ENCODE measurements at regions not wholly inside any gene's neighbourhood (a gene's known extent, or its start where the extent isn't known, plus 50 kb on each side); places are given as distances from the start of the nearest gene placed in this dataset.
A peak's percentile ranks its signal among the peaks of the same experiment; 100 is the strongest.

- TF ChIP-seq MYC (IDR thresholded peaks at IDR 0.05; ENCODE audit: low read depth, low read length) (no peak), POLR2A (IDR thresholded peaks at IDR 0.05; ENCODE audit: extremely low read depth, insufficient read length) (no peak)
- DNase-seq (ENCODE audit: low read depth) = peak; percentile 61
- no peak overlapping the region for H3K4me3 ChIP-seq (ENCODE audit: low read depth, low read length)
Measured at GRCh38 chr10:62613424-62613823, 191.1 kb upstream of the ADO start.

GRCh38 chr10:62613859-62614258, 190.7 kb upstream of the ADO start:
- TF ChIP-seq, protein P1, sequence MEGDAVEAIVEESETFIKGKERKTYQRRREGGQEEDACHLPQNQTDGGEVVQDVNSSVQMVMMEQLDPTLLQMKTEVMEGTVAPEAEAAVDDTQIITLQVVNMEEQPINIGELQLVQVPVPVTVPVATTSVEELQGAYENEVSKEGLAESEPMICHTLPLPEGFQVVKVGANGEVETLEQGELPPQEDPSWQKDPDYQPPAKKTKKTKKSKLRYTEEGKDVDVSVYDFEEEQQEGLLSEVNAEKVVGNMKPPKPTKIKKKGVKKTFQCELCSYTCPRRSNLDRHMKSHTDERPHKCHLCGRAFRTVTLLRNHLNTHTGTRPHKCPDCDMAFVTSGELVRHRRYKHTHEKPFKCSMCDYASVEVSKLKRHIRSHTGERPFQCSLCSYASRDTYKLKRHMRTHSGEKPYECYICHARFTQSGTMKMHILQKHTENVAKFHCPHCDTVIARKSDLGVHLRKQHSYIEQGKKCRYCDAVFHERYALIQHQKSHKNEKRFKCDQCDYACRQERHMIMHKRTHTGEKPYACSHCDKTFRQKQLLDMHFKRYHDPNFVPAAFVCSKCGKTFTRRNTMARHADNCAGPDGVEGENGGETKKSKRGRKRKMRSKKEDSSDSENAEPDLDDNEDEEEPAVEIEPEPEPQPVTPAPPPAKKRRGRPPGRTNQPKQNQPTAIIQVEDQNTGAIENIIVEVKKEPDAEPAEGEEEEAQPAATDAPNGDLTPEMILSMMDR (IDR thresholded peaks at IDR 0.05; ENCODE audit: low read depth, low read length) = no peak
- no peak for TF ChIP-seq MYC (IDR thresholded peaks at IDR 0.05; ENCODE audit: low read depth, low read length)
- TF ChIP-seq, protein P2, sequence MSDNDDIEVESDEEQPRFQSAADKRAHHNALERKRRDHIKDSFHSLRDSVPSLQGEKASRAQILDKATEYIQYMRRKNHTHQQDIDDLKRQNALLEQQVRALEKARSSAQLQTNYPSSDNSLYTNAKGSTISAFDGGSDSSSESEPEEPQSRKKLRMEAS (IDR thresholded peaks at IDR 0.05; ENCODE audit: low read depth, low read length) = no peak
- TF ChIP-seq POLR2A (IDR thresholded peaks at IDR 0.05; ENCODE audit: extremely low read depth, insufficient read length) = no peak
- H3K4me3 ChIP-seq (ENCODE audit: low read depth, low read length) = no peak overlapping the region
- no peak for DNase-seq (ENCODE audit: low read depth)

DNA sequence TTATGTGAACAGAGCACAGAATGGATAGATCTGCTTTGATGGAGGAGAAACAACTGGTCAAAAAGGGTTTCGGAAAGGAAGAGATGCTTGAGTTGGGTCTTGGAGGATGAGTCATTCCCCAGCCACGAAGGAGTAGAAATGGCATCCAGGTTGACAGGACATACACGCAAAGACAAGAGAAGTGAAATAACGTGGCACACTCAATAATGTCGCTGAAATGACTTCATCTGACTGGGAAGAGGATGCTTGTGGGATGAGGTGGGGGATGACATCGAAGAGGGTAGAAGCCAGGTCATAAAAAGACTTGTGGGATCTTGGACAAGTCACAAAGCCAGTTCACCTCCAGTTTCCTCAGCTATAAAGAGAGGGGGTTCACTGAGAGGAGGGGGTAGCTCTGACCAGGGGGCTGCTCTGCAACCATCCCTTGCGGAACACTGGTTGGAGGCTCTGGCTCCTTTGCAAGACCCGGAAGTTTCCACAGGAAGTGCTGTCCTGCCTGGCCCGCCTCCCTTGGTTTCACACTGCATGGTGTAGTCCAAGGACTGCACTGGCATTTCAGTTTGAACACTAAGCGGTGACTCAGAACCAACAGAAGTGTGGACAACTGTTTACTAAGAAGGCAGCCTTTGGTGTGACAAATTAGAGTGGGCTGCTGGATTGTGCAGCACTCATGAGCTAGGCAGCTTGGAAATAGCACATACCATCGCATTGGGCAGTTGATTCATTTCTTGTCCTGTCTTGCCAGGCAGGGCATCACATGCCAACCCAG, 189.9 kb upstream of the ADO start:
- no peak overlapping the region for H3K4me3 ChIP-seq (ENCODE audit: low read depth, low read length)
- DNase-seq (ENCODE audit: low read depth) = no peak
- no peak for TF ChIP-seq MYC (IDR thresholded peaks at IDR 0.05; ENCODE audit: low read depth, low read length)
- no peak for TF ChIP-seq POLR2A (IDR thresholded peaks at IDR 0.05; ENCODE audit: extremely low read depth, insufficient read length)
- TF ChIP-seq, protein P2 (IDR thresholded peaks at IDR 0.05; ENCODE audit: low read depth, low read length) = no peak
- TF ChIP-seq, protein P1 (IDR thresholded peaks at IDR 0.05; ENCODE audit: low read depth, low read length) = no peak

DNA sequence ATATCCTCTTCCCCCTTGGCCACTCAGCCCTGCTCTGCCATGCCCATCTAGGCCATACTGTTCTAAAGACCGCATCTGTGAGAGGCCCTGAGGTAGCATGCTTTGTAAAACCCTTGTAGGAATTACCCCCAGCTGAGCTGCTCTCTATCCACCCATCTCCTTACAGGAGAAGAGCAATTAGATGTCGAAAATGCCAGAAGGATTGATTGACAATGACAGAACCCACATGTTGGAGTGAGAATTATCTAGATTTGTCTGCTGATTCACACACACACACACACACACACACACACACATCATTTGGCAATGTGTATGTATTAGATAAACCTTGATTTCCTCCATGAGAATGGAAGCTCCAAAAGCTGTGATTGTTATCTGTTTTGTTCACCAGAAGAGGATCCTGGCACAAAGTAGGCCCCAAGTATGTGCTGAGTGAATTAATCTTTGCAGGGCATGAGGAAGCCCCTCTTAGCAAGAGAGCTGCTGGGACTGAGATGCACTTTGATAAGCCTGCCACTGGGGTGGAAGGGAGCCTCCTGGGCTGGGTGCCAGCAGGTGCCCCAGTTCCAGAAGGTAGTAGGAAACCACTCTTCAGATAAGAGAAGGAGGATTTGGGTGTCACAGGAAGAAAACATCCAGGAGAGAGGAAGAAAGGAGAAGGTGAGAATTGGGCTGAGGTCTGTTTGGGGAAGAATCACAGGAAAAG, 187.5 kb upstream of the ADO start:
- DNase-seq (ENCODE audit: low read depth) = peak; percentile 31
- no peak overlapping the region for H3K4me3 ChIP-seq (ENCODE audit: low read depth, low read length)
- TF ChIP-seq POLR2A (IDR thresholded peaks at IDR 0.05; ENCODE audit: extremely low read depth, insufficient read length) = no peak
- TF ChIP-seq, protein P2 (IDR thresholded peaks at IDR 0.05; ENCODE audit: low read depth, low read length) = no peak
- TF ChIP-seq MYC (IDR thresholded peaks at IDR 0.05; ENCODE audit: low read depth, low read length) = no peak

- peak; percentile 50 for DNase-seq (ENCODE audit: low read depth)
- no peak overlapping the region for H3K4me3 ChIP-seq (ENCODE audit: low read depth, low read length)
- TF ChIP-seq POLR2A (IDR thresholded peaks at IDR 0.05; ENCODE audit: extremely low read depth, insufficient read length) (no peak), MYC (IDR thresholded peaks at IDR 0.05; ENCODE audit: low read depth, low read length) (no peak)
- TF ChIP-seq, protein P2 (IDR thresholded peaks at IDR 0.05; ENCODE audit: low read depth, low read length) = no peak
- TF ChIP-seq, protein P1 (IDR thresholded peaks at IDR 0.05; ENCODE audit: low read depth, low read length) = no peak
Measured at GRCh38 chr10:62617652-62618051, 186.9 kb upstream of the ADO start.

DNA sequence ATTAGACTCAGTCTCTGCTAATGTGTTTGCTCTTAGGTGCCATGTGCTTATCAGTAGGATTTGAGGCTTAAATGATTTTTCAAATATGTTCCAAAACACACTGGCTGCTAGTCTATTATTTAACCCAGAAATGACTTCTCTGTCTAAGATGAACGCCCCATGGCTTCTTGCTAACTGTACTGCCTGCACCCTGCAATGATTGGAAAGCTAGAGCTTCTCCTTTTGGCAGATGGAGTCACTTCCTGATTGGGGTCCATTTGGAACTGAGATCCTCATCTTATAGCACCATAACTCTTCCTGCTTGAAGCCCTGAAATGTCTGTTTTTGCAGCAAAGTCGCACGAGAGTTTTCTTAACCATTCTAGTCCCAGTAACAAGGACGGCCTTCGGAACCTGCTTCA, 186.5 kb upstream of the ADO start:
- DNase-seq (ENCODE audit: low read depth) = peak; percentile 69
- H3K4me3 ChIP-seq (ENCODE audit: low read depth, low read length) = no peak overlapping the region
- TF ChIP-seq, protein P1 (IDR thresholded peaks at IDR 0.05; ENCODE audit: low read depth, low read length) = no peak
- TF ChIP-seq POLR2A (IDR thresholded peaks at IDR 0.05; ENCODE audit: extremely low read depth, insufficient read length) (no peak), MYC (IDR thresholded peaks at IDR 0.05; ENCODE audit: low read depth, low read length) (no peak)
- TF ChIP-seq, protein P2 (IDR thresholded peaks at IDR 0.05; ENCODE audit: low read depth, low read length) = no peak
